IMR-90 (cell line): ENCODE measurements at regions not wholly inside any gene's neighbourhood (a gene's known extent, or its start where the extent isn't known, plus 50 kb on each side); places are given as distances from the start of the nearest gene placed in this dataset.

Source experiments
- ATAC-seq: fragments of 200-7000 bp; cut with Tn5 transposase; 2 replicates; pipeline ENCODE4 v1.9.1; 2020; ENCODE audit warnings: low read depth, mild to moderate bottlenecking, moderate library complexity
- BruUV-seq: library from RNA; stranded (reverse); fragments of 400-500 nt; replicated peaks from 2 replicates; lab custom pipeline; 2021; lab: Mats Ljungman, UMichigan
- CTCF ChIA-PET: fragments of 300-600 bp; formaldehyde crosslinking; extraction: SDS; loops from one replicate; lab custom pipeline; 2021; ENCODE audit warnings: antibody characterized with exemption; lab: Yijun Ruan, JAX
- POLR2A ChIA-PET: fragments of 300-600 bp; sonication (Branson Sonifier 250); formaldehyde crosslinking; loops from one replicate; lab custom pipeline; 2022; ENCODE audit warnings: antibody characterized with exemption; ENCODE audit not compliant: unreplicated experiment; lab: Charles Lee
- DNase-seq: peaks from one replicate; pipeline ENCODE4 v3.0.0; 2013
- H2AFZ ChIP-seq: replicated peaks from 2 replicates; pipeline ENCODE3; 2013; ENCODE audit warnings: low read length, mild to moderate bottlenecking; ENCODE audit not compliant: poor library complexity
- H2AK5ac ChIP-seq: 2 replicates; pipeline ENCODE4 v1.6.1; 2013; ENCODE audit warnings: low read depth, low read length, inconsistent platforms
- H2AK9ac ChIP-seq: replicated peaks from 2 replicates; pipeline ENCODE3; 2013; ENCODE audit warnings: mild to moderate bottlenecking, low read depth, low read length, moderate library complexity; ENCODE audit not compliant: poor library complexity
- H2BK120ac ChIP-seq: 2 replicates; pipeline ENCODE4 v1.6.1; 2013; ENCODE audit warnings: low read depth, low read length, inconsistent platforms
- H2BK15ac ChIP-seq: 3 replicates; pipeline ENCODE4 v1.6.1; 2013; ENCODE audit warnings: low read depth, low read length, inconsistent platforms
- H2BK20ac ChIP-seq: 2 replicates; pipeline ENCODE4 v1.6.1; 2013; ENCODE audit warnings: low read depth, mild to moderate bottlenecking, inconsistent platforms, low read length, moderate library complexity
- H2BK5ac ChIP-seq: 2 replicates; pipeline ENCODE4 v1.6.1; 2013; ENCODE audit warnings: mild to moderate bottlenecking, low read depth, low read length, inconsistent platforms; ENCODE audit not compliant: poor library complexity, severe bottlenecking
- H3K14ac ChIP-seq: replicated peaks from 2 replicates; pipeline ENCODE4 v1.6.1; 2013; ENCODE audit warnings: low read depth, low read length, inconsistent platforms
- H3K18ac ChIP-seq: 2 replicates; pipeline ENCODE4 v1.6.1; 2013; ENCODE audit warnings: low read depth, low read length, control low read depth
- H3K23ac ChIP-seq: 2 replicates; pipeline ENCODE4 v1.6.1; 2013; ENCODE audit warnings: low read depth, low read length, inconsistent platforms
- H3K27ac ChIP-seq: 2 replicates; pipeline ENCODE4 v1.5.1; 2013; ENCODE audit warnings: mild to moderate bottlenecking, control low read depth, low read length; ENCODE audit not compliant: insufficient read depth
- H3K27me3 ChIP-seq: 2 replicates; pipeline ENCODE4 v1.6.1; 2013; ENCODE audit warnings: low read length; ENCODE audit not compliant: control insufficient read depth, insufficient read depth
- H3K36me3 ChIP-seq: 2 replicates; pipeline ENCODE4 v1.6.1; 2013; ENCODE audit warnings: low read length, mixed read lengths; ENCODE audit not compliant: control insufficient read depth, insufficient read depth
- H3K4ac ChIP-seq: 2 replicates; pipeline ENCODE4 v1.6.1; 2013; ENCODE audit warnings: low read depth, low read length, inconsistent platforms
- H3K4me1 ChIP-seq: 2 replicates; pipeline ENCODE4 v1.6.1; 2013; ENCODE audit warnings: low read length, mixed read lengths; ENCODE audit not compliant: control insufficient read depth, insufficient read depth
- H3K4me2 ChIP-seq: 2 replicates; pipeline ENCODE4 v1.6.1; 2013; ENCODE audit warnings: low read depth, mild to moderate bottlenecking, control low read depth, low read length, moderate library complexity
- H3K4me3 ChIP-seq: 2 replicates; pipeline ENCODE4 v1.5.1; 2013; ENCODE audit warnings: low read depth, mild to moderate bottlenecking, control low read depth, low read length, moderate library complexity; ENCODE audit not compliant: insufficient read depth
- H3K56ac ChIP-seq: 2 replicates; pipeline ENCODE4 v1.6.1; 2013; ENCODE audit warnings: low read length, inconsistent platforms; ENCODE audit not compliant: insufficient read depth; ENCODE audit errors: extremely low read depth
- H3K79me1 ChIP-seq, 2 experiments: 2 replicates each; pipeline ENCODE4 v1.6.1; 2013; ENCODE audit warnings: low read length in 2 of 2, inconsistent platforms in 1 of 2, low read depth in 1 of 2
- H3K9ac ChIP-seq: 2 replicates; pipeline ENCODE4 v1.6.1; 2013; ENCODE audit warnings: low read depth, low read length, control low read depth
- H3K9me1 ChIP-seq: 2 replicates; pipeline ENCODE4 v1.6.1; 2013; ENCODE audit warnings: low read length, inconsistent platforms; ENCODE audit not compliant: insufficient read depth
- H3K9me3 ChIP-seq: 2 replicates; pipeline ENCODE4 v1.6.1; 2013; ENCODE audit warnings: low read length; ENCODE audit not compliant: control insufficient read depth, insufficient read depth
- H4K20me1 ChIP-seq: 2 replicates; pipeline ENCODE4 v1.6.1; 2013; ENCODE audit warnings: low read length, inconsistent platforms; ENCODE audit not compliant: insufficient read depth
- H4K5ac ChIP-seq: 2 replicates; pipeline ENCODE4 v1.6.1; 2013; ENCODE audit warnings: mild to moderate bottlenecking, low read depth, low read length, control low read depth
- H4K8ac ChIP-seq, 2 experiments: 2 replicates each; pipeline ENCODE4 v1.6.1; 2013; ENCODE audit warnings: low read depth in 2 of 2, low read length in 2 of 2, control low read depth in 1 of 2, inconsistent platforms in 1 of 2
- H4K91ac ChIP-seq: 2 replicates; pipeline ENCODE4 v1.6.1; 2013; ENCODE audit warnings: low read depth, low read length, inconsistent platforms; ENCODE audit not compliant: insufficient read depth
- BHLHE40 ChIP-seq: fragments of 150-350 bp; IDR thresholded peaks from 2 replicates; pipeline ENCODE4 v1.6.1; 2016; ENCODE audit warnings: mild to moderate bottlenecking, low read depth, low read length
- CEBPB ChIP-seq: IDR thresholded peaks from 2 replicates; pipeline ENCODE4 v1.6.1; 2012; ENCODE audit warnings: low read depth, low read length, improper control_type of control experiment
- CHD1 ChIP-seq: IDR thresholded peaks from 2 replicates; pipeline ENCODE4 v1.6.1; 2012; ENCODE audit warnings: low read depth, low read length, improper control_type of control experiment
- CTCF ChIP-seq: conservative IDR thresholded peaks from 2 replicates; pipeline ENCODE4 v1.5.1; 2012; ENCODE audit warnings: mild to moderate bottlenecking, low read depth, low read length, improper control_type of control experiment
- ELK1 ChIP-seq: fragments of 150-350 bp; IDR thresholded peaks from 2 replicates; pipeline ENCODE4 v1.6.1; 2016; ENCODE audit warnings: low read depth, mild to moderate bottlenecking, low read length, moderate library complexity, borderline replicate concordance
- FOS ChIP-seq: fragments of 150-350 bp; IDR thresholded peaks from 2 replicates; pipeline ENCODE4 v1.6.1; 2016; ENCODE audit warnings: low read depth, low read length
- MAFK ChIP-seq: IDR thresholded peaks from 2 replicates; pipeline ENCODE4 v1.6.1; 2012; ENCODE audit warnings: low read depth, low read length, improper control_type of control experiment
- MAZ ChIP-seq: IDR thresholded peaks from 2 replicates; pipeline ENCODE4 v1.6.1; 2012; ENCODE audit warnings: low read depth, mild to moderate bottlenecking, low read length, improper control_type of control experiment, moderate library complexity, borderline replicate concordance
- MXI1 ChIP-seq: IDR thresholded peaks from 2 replicates; pipeline ENCODE4 v1.6.1; 2012; ENCODE audit warnings: low read depth, mild to moderate bottlenecking, low read length, moderate library complexity, borderline replicate concordance
- NFE2L2 ChIP-seq: fragments of 150-350 bp; IDR thresholded peaks from 2 replicates; pipeline ENCODE4 v1.6.1; 2016; ENCODE audit warnings: low read depth, mild to moderate bottlenecking, low read length
- POLR2A ChIP-seq: IDR thresholded peaks from 2 replicates; pipeline ENCODE4 v1.6.1; 2012; ENCODE audit warnings: mild to moderate bottlenecking, low read depth, low read length
- RAD21 ChIP-seq: IDR thresholded peaks from 2 replicates; pipeline ENCODE4 v1.6.1; 2012; ENCODE audit warnings: low read length, improper control_type of control experiment
- RCOR1 ChIP-seq: IDR thresholded peaks from 2 replicates; pipeline ENCODE4 v1.6.1; 2012; ENCODE audit warnings: mild to moderate bottlenecking, low read length, improper control_type of control experiment; ENCODE audit not compliant: insufficient replicate concordance
- RFX5 ChIP-seq: IDR thresholded peaks from 2 replicates; pipeline ENCODE4 v1.8.0; 2012; ENCODE audit warnings: low read depth, mild to moderate bottlenecking, low read length, moderate library complexity
- SMC3 ChIP-seq: fragments of 150-350 bp; IDR thresholded peaks from 2 replicates; pipeline ENCODE4 v1.6.1; 2016; ENCODE audit warnings: low read depth, mild to moderate bottlenecking, antibody characterized with exemption, low read length, moderate library complexity
- USF2 ChIP-seq: fragments of 150-350 bp; IDR thresholded peaks from 2 replicates; pipeline ENCODE4 v1.6.1; 2017; ENCODE audit warnings: mild to moderate bottlenecking, antibody characterized with exemption, low read length, low read depth
- WGBS, 2 experiments: methylation state at CpG; one replicate each; pipeline versions ENCODE4 v1.1.5 to v1.1.7; 2013; ENCODE audit warnings: missing lambda C conversion rate in 2 of 2; ENCODE audit not compliant: insufficient read length in 1 of 2; ENCODE audit errors: extremely low coverage in 2 of 2; 5-methylcytosine and 5-hydroxymethylcytosine counted together
- dilution Hi-C: fragments of 300-500 bp; cut with HindIII; formaldehyde crosslinking; loops from one replicate; pipeline ENCODE4 v1.14.3; 2018; ENCODE audit warnings: low sequenced_read_pairs; ENCODE audit not compliant: unreplicated experiment
- in situ Hi-C: fragments of 300-500 bp; cut with MboI; formaldehyde crosslinking; loops from 3 replicates; pipeline ENCODE4 v1.14.3; 2019; ENCODE audit warnings: low sequenced_read_pairs, inconsistent platforms, mixed read lengths
- intact Hi-C: fragments of 100-400 bp; cut with micrococcal nuclease; formaldehyde crosslinking; loops from 2 replicates; pipeline ENCODE4 v1.10.0; 2022

- H3K79me1 ChIP-seq, result no peaks in the 10 kb centered on the region
- no TSS peak for BruUV-seq
- H3K23ac ChIP-seq, result no peak overlapping the region
- H2BK20ac ChIP-seq, result no peak overlapping the region
- no peak overlapping the region for H4K8ac ChIP-seq
- ChIA-PET CTCF (no interaction called here), POLR2A (no interaction called here)
- in situ Hi-C loops (loop anchor here (10.0 kb wide), 2 partner anchors 58 to 62 kb away; no protein-coding TSS in a partner anchor), dilution Hi-C loops (no loop called here), intact Hi-C loops (no loop called here)
- H2BK120ac ChIP-seq, result no peak overlapping the region
- no peak overlapping the region for H3K4me2 ChIP-seq
- no peak overlapping the region for H3K4me3 ChIP-seq
- no peak overlapping the region for H3K56ac ChIP-seq
- H3K14ac ChIP-seq, result no peak overlapping the region
- H3K27me3 ChIP-seq, result no peaks in the 10 kb centered on the region
- no peak overlapping the region for H3K9ac ChIP-seq
- no peaks in the 10 kb centered on the region for H3K36me3 ChIP-seq
- no peak overlapping the region for H2AFZ ChIP-seq
- TF ChIP-seq FOS (no peak), POLR2A (no peak), RFX5 (no peak), ELK1 (no peak), CTCF (no peak), NFE2L2 (no peak), MXI1 (no peak), CHD1 (no peak), CEBPB (no peak), MAZ (no peak), MAFK (no peak), SMC3 (no peak), USF2 (no peak), BHLHE40 (no peak), RAD21 (no peak), RCOR1 (no peak)
- no peak for ATAC-seq
- H3K18ac ChIP-seq, result no peak overlapping the region
- WGBS, 2 experiments, result 80% methylated on average over 1 of the region's 2 CpGs; no CpG with 5 or more reads in 1 of the 2 experiments
- DNase-seq, result no peak
- no peak overlapping the region for H2AK5ac ChIP-seq
- H3K27ac ChIP-seq, result no peak overlapping the region
- H3K9me3 ChIP-seq, result peaks cover 3% of the 10 kb centered on the region; the same call in 1 of the 2 replicates
- H4K20me1 ChIP-seq, result no peaks in the 10 kb centered on the region
- no peak overlapping the region for H3K4ac ChIP-seq
- H3K4me1 ChIP-seq, result peaks cover 9% of the 10 kb centered on the region
- no peak overlapping the region for H2AK9ac ChIP-seq
- H4K5ac ChIP-seq, result no peak overlapping the region
- no peak overlapping the region for H2BK15ac ChIP-seq
- 0 out of 2 replicates have a peak, but pooled peaks cover 2% of the 10 kb centered on the region for H3K9me1 ChIP-seq
- H4K91ac ChIP-seq, result no peak overlapping the region
- no peak overlapping the region for H2BK5ac ChIP-seq
These were observed 476.4 kb downstream of the HS3ST3B1 start for GRCh38 chr17:14777291-14777690.
